Stimulated activated CD4-positive, alpha-beta T cell treated with anti-CD3 and anti-CD28 coated beads, Interleukin-15, amount 100 ng/mL, for 48 hours (primary cell): ENCODE measurements at regions not wholly inside any gene's neighbourhood (a gene's known extent, or its start where the extent isn't known, plus 50 kb on each side); places are given as distances from the start of the nearest gene placed in this dataset.

Experiments used
- DNase-seq, 2 donors: peaks; one replicate each; pipeline ENCODE4 v3.0.0-alpha.2; 2020; ENCODE audit warnings: low read depth in 2 of 2

DNA sequence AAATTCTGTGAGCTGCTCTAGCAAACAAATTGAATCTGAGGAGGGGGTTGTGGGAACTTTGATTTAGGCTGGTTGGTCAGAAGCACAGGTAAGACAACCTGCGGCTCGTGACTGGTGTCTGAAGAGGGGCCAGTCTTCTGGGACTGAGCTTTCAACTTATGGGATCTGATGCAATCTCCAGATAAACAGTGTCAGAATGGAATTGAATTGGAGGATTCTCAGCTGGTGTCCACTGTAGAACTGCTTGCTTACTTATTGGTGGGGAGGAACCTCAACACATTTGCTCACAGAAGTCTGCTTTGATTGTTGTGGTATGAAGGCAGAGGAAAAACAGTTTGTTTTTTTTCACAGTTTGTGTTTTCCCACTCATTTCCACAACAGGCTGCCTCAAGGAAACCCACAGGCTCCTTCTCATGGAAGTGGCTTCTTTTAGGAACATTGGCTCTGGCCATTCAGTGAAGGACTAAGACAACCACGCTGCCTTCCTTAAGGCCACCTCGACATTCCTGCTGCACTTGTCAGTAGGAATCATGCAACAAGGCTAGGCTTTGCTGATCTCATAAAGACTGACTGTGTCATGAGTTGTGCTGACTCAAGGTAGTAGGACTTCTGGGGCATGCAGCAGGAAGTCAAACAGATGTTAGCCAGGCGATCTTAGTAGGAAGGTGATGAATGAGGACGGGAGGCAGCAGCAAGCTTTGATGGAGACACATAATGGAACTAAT, 104.7 kb downstream of the TSN start:
- DNase-seq, result no peak

- DNase-seq, result no peak
Measured at GRCh38 chr2:121860758-121861227, 105.3 kb downstream of the TSN start.

DNA sequence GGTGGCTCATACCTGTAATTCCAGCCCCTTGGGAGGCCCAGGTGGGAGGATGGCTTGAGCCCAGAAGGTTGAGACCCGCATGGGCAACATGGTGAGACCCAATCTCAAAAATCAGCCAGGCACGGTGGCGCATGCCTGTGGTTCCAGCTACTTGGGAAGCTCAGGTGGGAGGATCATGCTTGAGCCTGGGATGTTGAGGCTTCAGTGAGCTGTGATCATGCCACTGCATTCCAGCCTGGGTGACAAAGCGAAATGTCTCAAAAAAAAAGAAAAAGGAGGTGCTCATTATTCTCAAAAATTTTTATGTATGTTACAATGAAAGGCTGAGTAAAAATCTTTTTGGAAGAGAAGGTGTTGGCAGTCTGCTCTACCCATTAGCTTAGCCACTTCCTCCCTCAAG, 106.8 kb downstream of the TSN start:
- no peak for DNase-seq

DNA sequence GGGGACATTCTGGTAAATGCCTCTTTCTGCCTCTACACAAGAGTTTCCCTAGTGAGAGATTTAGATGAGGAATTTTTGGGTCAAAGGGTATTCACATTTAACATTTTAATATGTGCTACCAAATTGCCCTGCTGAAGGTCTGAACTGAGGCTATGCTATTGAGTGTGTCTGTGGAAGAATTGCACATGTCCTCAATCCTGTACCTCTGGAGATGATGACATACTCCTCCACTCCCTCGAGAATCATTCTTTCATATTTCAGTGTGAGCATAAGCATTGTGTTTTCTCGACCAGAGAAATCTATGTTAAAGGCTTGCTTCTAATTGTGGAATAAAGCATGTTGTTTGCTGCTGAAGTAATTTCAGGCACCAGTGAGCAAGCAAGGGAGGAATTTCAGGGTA, 110.5 kb downstream of the TSN start:
- DNase-seq, result no peak

DNA sequence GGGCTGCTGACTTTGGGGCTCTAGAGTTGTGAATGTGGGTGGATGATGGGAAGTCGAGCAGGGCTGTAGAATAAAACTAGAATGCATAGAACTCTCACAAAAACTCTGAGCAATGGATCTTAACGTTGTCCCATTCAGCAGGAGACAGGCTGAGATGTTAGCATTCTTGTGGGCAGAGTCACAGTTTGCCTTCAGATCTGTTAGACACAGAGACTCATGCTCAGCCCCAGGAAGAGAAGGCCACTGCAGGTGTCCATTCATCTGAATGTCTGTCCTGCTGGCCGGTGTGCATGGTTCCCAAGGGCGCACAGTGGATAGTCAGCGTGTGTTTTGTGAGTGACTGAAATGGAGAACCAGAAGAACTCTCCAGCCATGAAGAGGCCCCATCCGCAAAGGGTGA, 111.3 kb downstream of the TSN start:
- DNase-seq, result no peak

- no peak for DNase-seq
Measured at GRCh38 chr2:121868652-121869051, 113.2 kb downstream of the TSN start.

- no peak for DNase-seq
Measured at GRCh38 chr2:121869363-121869762, 113.9 kb downstream of the TSN start.

GRCh38 chr2:121869873-121870272, 114.4 kb downstream of the TSN start:
- no peak for DNase-seq

DNA sequence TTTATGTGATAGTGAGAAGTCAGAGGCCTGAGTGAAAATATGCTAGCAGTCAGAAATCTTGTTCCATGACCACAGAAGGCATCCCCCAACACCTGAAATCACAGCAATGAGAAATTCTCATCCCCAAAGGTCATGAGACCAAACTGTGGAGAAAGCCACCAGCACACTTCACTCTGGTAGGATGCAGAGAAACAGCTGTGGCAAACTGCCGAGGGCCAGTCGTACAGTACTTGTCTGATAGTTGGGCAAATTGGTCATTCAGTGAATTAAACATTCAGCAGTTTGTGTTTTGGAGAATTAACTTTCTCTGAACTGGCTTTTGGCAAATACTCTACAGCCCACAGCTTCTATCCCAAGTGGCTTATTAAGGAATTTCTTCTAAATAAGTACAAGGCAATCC, 117.2 kb downstream of the TSN start:
- DNase-seq, result no peak

DNA sequence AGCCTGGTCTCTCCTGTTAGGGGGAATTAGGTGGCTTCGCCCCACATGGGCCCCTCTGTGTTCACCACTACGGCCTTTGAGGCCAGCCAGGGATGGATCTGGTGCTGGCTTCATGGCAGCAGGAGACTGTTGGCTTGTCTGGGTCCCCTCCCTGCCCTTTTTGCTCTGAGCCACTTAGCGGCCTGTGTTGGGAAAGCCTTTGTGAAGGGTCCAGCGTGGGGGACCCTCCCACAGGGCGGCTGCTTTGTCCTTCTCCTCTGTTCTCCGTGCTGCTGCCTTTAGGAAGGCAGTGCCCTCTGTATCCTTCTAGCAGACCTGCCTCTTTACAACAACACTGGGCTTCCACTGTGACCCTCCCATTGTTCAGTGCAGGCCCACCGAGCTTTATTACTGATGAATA, 118.4 kb downstream of the TSN start:
- DNase-seq, result no peak

DNA sequence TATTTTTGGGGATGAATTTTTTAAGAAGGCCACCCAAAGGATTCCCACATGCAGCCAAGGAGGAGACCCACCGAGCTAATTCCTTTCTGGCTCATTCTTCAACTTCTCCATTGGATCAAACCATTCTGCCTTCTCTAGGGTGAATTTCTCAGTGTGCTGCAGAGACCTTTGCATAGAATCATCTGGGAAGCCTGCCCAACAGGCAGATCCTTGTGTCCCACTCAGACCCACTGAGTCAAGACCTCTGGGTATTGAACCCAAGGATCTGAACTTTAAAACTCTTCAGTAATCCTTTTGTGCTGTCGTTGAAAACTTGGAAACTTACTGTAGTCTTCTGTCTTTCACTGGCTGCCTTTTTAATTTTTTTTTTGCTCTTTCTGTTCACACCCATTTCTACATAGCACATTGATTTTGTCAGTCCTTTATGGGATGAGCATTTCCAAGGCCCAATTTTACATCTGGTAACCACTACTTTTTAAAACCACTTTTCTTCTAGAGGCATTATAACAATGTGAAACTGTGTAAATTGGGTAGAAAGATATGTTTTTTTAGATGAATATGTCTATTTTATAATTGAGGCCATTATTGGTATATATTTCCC, 120.2 kb downstream of the TSN start:
- DNase-seq, result no peak

GRCh38 chr2:121877366-121877765, 121.9 kb downstream of the TSN start:
- no peak for DNase-seq

DNA sequence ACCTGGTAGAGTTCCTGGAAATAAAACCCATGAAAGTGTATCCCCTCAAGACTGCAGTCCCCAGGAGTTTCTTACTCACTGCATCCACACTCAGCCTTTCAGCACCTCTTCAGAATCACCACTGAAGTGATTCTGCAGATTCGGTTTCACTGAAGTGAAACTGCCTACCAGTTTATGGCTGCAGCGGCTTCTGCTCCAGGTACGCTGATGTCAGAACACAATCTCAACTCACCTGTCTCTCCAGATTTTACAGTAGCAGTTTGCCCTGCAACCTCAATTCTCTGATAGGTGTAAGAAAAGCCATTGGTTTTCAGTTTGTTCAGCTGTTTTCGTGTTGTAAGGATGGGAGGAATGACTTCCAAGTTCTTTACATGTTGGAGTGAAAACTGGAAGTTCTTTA, 124.8 kb downstream of the TSN start:
- no peak for DNase-seq

DNA sequence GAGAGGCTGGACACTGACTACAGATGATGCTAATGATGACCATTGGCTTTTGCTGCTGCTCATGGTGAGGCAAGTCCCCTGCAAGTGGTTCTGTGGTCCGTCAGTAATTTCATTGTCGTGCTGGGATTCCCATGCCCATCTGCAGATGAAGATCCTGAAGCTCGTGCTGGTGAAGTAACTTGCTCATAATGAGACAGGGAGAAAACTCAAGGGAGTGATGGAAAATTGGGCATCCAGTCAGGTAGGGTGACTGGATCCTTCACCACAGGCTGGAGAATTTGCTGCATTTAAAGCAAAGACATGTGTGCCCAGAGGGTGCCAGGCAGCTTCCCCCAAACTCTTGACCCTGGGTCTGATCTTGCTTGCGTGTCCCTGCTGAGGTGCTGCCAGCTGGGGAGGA, 125.6 kb downstream of the TSN start:
- DNase-seq, result no peak

DNA sequence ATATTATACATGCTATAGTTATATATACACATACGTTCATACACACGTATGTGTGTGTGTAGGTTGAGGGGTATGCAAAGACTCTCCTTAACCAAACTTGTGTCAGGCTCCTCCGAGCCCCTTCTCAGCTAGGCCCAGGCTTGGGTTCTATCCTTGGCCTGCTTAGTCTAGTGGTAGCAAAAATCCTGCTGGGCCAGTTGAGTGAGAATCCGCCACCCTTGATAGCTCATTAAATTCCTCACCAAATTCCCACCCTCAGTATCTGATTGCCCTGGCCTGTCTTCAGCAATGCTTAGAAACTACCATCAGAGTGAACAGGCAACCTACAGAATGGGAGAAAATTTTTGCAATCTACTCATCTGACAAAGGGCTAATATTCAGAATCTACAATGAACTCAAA, 126.5 kb downstream of the TSN start:
- DNase-seq, result no peak

- DNase-seq, result no peak
Measured at GRCh38 chr2:121884078-121884477, 128.6 kb downstream of the TSN start.

DNA sequence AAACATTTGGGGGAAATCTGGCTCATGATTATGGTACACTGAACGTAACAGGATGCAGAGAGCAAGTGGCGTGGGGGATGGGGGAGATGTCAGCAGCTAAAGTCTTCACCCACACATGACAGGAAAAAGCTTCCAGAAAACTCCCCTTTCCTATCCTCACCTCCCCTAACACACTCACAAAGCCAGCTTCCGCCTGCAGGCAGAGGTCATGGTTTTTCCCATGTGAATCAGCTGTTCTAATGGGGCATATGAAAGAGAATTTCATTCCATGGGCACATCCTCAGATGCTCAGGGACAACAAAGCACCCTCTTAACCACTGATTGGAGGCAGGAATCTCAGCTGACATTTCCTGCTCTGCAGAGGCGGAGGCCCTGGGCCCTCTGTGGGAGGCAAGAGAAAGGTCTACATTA, 129.1 kb downstream of the TSN start:
- DNase-seq, result no peak

DNA sequence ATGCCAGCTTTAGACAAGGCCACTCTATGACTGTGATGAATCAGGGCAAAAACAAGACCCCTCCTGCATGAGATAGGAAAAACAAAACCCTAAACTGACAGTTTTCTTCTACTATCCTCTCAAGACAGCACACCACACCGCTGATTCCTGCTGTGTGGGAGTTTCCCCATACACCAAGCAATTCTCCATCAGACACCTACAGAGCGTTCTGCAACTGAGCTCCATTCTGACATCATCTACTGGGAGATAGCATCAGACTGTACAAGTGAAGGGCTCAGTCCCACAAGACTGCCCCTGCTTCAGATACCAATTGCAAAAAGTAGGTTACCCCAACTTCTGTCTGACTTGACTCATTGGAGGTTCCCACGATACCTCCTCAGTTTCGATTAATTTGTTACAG, 130.6 kb downstream of the TSN start:
- DNase-seq, result no peak

DNA sequence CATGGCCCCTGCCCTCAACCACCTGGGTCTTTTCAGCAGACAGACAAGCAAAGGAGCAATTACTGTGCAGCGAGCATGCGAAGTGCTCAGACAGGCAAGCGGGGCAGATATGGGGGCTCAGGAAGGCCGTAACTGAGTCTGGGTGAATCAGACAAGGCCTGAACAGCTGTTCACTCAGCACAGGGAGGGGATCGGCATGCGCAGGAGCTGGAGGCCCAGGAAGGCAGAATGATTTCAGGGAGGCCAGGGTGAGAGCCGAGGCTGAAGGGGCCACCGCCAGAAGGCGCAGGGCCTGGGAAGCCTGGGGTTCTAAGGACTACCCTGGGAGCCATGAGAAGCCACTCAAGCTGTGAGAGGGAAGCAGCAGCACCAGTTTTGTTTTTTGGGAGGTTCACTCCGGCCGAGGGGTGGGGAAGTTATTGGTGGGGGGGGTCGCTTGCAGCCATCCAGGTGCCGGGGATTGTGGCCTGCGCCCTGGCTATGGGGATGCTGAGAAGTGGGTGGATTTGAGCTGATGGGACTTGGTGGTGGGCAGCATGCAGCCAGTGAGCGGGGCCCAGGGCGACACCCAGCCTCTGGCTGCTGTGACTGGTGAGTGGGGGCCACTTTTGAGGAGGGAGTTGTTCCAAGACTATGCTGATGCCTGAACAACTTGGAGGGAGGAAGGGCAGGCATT, 132.2 kb downstream of the TSN start:
- DNase-seq, result no peak

DNA sequence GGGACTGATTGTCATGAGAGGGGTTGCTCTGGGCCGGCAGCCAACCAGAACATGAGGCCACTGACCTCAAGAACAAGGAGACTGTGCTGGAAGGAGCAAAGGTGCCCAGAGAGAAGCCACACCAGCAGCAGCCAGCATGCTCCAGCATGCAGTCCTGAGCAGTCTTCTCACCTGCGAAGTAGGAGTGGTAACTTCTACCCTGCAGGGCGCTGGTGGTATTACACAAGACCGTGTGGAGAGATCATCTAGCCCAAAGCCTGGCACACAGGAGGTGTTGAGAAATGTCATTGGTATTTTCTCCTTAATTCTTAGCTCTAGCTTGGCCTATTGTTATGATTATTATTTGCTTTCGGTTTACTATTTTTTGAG, 132.7 kb downstream of the TSN start:
- DNase-seq, result peak in 1 of 2 donors; percentile 8

- DNase-seq, result no peak
Measured at GRCh38 chr2:121890041-121890440, 134.6 kb downstream of the TSN start.

DNA sequence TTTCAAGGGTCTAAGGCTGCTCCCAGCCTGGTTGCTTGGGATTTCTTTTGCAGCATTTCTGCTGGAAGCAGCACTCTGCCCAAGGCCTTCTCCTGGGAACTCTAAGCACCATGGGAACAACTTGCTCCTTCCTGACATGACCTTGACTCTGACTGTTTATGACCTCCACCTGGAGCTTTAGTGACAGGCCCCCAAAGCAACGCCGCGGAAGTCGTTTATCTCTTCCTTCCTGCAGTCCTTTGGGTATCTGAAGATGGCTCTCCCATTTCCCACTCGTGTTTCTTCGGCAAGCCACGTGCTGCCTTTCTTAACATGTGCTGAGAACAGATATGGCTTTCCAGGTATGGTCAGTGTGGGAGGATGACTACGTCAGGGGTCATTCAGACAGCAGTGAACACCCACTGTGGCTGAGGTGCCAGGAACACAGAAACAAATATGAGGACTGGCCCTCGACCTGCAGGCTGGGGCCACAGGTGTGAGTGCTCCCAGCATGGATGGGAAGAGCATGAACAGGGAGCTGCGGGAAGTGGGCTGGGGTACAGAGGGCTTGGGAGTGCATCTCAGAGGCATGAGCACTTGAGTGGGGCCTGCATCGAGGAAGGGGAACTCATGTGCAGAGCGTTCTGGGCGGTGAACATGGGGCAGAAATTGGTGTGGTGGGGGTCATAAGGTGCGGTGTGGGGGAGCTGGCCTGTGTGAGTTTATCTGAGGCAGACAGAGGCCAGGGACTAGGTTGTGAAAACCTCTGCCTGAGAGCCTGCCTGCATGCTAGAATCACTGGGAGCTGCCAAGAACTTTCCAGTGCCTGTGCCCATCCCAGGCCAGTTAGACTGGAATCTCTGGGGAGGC, 140.5 kb downstream of the TSN start:
- no peak for DNase-seq
